ENCODE measurements at regions not wholly inside any gene's neighbourhood (a gene's known extent, or its start where the extent isn't known, plus 50 kb on each side); places are given as distances from the start of the nearest gene placed in this dataset.

GRCh38 chr4:74598611-74599325 is 153.8 kb downstream of the AREG start:
- Histone ChIP-seq H3K27me3 (no peaks in the 10 kb centered on the region), H3K9ac (no peak overlapping the region), H3K4me1 (no peaks in the 10 kb centered on the region), H3K27ac (no peak overlapping the region), H4K20me1 (no peaks in the 10 kb centered on the region), H3K4me3 (no peak overlapping the region), H3K36me3 (no peaks in the 10 kb centered on the region; a peak in 1 of 22 replicates), H3K4me2 (no peak overlapping the region), H3K9me3 (replicated peaks in 1 of 11) (peaks cover 22 to 33% (median 28%) of the 10 kb centered on the region in 11 experiments)
- TF ChIP-seq Cebpa-rat (IDR thresholded peaks at IDR 0.05), result no peak

- Histone ChIP-seq H3K36me3 (no peaks in the 10 kb centered on the region), H3K27me3 (no peaks in the 10 kb centered on the region), H3K9me3 (replicated peaks in 1 of 11) (peaks cover 0 to 6% (median 5%) of the 10 kb centered on the region in 11 experiments; a peak in 15 of 22 replicates), H3K4me1 (no peaks in the 10 kb centered on the region), H3K27ac (no peak overlapping the region), H4K20me1 (no peaks in the 10 kb centered on the region), H3K4me3 (no peak overlapping the region), H3K4me2 (no peak overlapping the region), H3K9ac (no peak overlapping the region)
- no peak for TF ChIP-seq Cebpa-rat (IDR thresholded peaks at IDR 0.05)
Observed at GRCh38 chr4:74603186-74603585, 158.2 kb downstream of the AREG start.

DNA sequence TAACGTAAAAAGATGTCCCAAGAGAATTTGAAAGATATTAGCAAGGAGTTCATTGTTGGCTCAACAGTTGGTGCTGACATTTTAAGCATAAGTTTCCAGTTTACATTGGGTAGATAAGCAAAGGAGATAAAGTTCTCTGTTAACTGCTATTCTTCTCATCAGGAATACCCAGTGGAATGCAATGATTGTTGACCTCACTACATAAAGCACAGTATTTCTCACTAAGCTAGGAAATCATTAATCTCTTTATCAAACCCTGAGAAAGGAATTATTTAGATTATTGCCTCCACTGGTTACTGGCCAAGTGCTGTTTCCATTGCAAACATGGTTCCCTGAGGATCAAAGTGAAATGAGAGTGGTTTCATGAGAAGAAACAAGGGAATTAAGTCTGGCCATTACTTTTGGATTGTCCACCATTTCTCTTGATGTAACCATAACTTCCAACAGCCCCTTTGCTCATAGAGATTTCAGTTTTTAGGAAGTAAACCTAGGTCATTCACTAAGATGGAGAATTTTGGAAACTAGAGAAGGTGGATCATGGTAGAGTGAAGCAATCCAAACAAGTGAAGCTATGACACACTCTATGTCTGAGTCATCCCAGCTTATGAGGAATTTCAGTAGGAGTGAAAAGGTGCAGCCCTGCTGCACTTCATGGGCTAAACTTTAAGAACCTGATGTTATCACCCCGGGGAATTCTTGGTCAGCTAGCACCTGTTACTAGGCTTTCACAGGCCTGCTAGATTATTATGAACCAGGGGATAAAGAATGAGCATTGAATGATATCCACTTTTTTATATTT is 163.4 kb downstream of the AREG start:
- Histone ChIP-seq H3K4me1 (no peaks in the 10 kb centered on the region), H3K27me3 (no peaks in the 10 kb centered on the region), H3K4me2 (no peak overlapping the region), H3K4me3 (no peak overlapping the region), H3K9ac (no peak overlapping the region), H4K20me1 (no peaks in the 10 kb centered on the region), H3K9me3 (replicated peaks in 1 of 11) (no peaks in the 10 kb centered on the region), H3K36me3 (no peaks in the 10 kb centered on the region), H3K27ac (no peak overlapping the region)
- TF ChIP-seq Cebpa-rat (IDR thresholded peaks at IDR 0.05), result no peak

DNA sequence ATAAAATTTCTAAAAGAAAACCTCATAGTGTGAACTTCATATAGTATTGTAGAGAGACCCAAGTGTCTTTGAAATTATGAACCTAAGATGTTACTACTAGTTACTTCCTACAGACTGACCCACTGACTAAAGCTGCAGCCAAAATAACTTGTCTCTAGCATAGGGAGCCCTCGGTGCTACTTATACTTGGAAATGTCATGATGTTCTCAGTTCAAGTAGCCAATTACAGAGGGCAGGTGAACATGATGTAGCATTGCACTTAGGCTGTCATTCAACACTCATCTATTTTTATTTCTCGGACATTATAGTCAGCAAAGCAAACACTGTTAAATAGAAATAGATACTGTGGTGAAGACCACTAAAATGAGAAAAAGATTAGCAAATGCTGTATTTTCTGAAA is 165.6 kb downstream of the AREG start:
- H3K27me3 ChIP-seq, result no peaks in the 10 kb centered on the region
- no peak overlapping the region for H3K4me2 ChIP-seq

GRCh38 chr4:74612837-74613236 is 167.9 kb downstream of the AREG start:
- H3K27ac ChIP-seq, result no peak overlapping the region
- no peaks in the 10 kb centered on the region for H3K36me3 ChIP-seq
- no peak overlapping the region for H3K4me3 ChIP-seq
- H3K27me3 ChIP-seq, result no peaks in the 10 kb centered on the region
- no peaks in the 10 kb centered on the region for H4K20me1 ChIP-seq
- no peak for TF ChIP-seq Cebpa-rat (IDR thresholded peaks at IDR 0.05)
- no peaks in the 10 kb centered on the region for H3K9me3 ChIP-seq (replicated peaks in 1 of 11)
- no peak overlapping the region for H3K4me2 ChIP-seq
- H3K4me1 ChIP-seq, result 0 out of 20 replicates have a peak, but pooled peaks cover 0 to 5% (median 0%) of the 10 kb centered on the region in 10 experiments
- no peak overlapping the region for H3K9ac ChIP-seq

More for the DNA sequence above, 165.6 kb downstream of the AREG start:
- no peaks in the 10 kb centered on the region for H4K20me1 ChIP-seq
- H3K27ac ChIP-seq, result no peak overlapping the region
- H3K4me1 ChIP-seq, result no peaks in the 10 kb centered on the region
- TF ChIP-seq Cebpa-rat (IDR thresholded peaks at IDR 0.05), result no peak
- no peaks in the 10 kb centered on the region for H3K9me3 ChIP-seq (replicated peaks in 1 of 11)
- no peak overlapping the region for H3K4me3 ChIP-seq
- no peaks in the 10 kb centered on the region for H3K36me3 ChIP-seq
- no peak overlapping the region for H3K9ac ChIP-seq

- Histone ChIP-seq H3K9ac (no peak overlapping the region), H3K27ac (no peak overlapping the region), H3K4me1 (0 out of 20 replicates have a peak, but pooled peaks cover 0 to 5% (median 0%) of the 10 kb centered on the region in 10 experiments), H3K9me3 (replicated peaks in 1 of 11) (no peaks in the 10 kb centered on the region), H4K20me1 (no peaks in the 10 kb centered on the region), H3K27me3 (no peaks in the 10 kb centered on the region), H3K4me2 (no peak overlapping the region), H3K36me3 (no peaks in the 10 kb centered on the region), H3K4me3 (no peak overlapping the region)
- no peak for TF ChIP-seq Cebpa-rat (IDR thresholded peaks at IDR 0.05)
Observed at GRCh38 chr4:74613266-74613665, 168.3 kb downstream of the AREG start.

DNA sequence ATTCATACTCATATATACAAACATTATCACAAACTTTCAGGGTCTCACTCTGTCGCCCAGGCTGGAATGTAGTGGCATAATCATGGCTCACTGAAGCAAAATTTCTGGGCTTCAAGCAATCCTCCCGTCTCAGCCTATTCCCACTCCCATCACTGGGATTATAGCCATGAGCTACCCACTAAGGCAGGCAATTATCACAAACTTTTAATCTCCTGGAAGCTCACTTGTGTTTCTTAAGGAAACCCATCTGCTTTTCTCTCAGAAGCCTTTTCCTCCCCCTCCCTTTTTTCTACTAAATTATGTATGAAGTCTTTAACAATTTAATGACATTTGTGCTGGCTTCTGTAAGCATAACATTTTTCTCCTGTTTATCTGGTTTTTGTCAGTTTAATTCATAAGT is 170.5 kb downstream of the AREG start:
- H3K27me3 ChIP-seq, result no peaks in the 10 kb centered on the region
- H3K27ac ChIP-seq, result no peak overlapping the region
- H3K4me2 ChIP-seq, result no peak overlapping the region
- no peaks in the 10 kb centered on the region for H3K36me3 ChIP-seq
- H3K4me3 ChIP-seq, result no peak overlapping the region
- H4K20me1 ChIP-seq, result no peaks in the 10 kb centered on the region
- H3K4me1 ChIP-seq, result 0 out of 20 replicates have a peak, but pooled peaks cover 0 to 5% (median 0%) of the 10 kb centered on the region in 10 experiments
- no peak overlapping the region for H3K9ac ChIP-seq
- no peak for TF ChIP-seq Cebpa-rat (IDR thresholded peaks at IDR 0.05)
- H3K9me3 ChIP-seq (replicated peaks in 1 of 11), result no peaks in the 10 kb centered on the region

DNA sequence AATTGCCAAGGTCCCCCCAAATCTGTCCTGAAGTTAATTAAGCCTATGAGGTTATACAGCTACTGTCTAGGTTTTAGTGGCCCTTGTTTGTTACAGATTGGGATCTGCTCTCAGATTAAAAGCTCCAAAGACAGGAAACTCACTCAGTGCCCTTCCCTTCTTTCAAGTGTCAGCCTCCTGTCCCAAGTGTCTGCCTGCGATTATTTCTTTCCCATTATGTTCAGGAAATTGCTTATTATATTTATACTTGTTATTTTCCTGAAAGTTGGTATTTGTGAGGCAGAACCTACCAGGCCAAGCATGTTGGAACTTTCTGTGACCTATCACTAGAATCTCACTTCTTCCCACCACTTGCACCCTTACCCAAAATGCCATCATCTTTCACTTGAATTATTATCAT is 173.2 kb downstream of the AREG start:
- Histone ChIP-seq H3K4me2 (no peak overlapping the region), H3K27ac (no peak overlapping the region), H3K4me3 (no peak overlapping the region), H3K36me3 (no peaks in the 10 kb centered on the region), H3K9me3 (replicated peaks in 1 of 11) (no peaks in the 10 kb centered on the region), H3K4me1 (peaks cover 0 to 5% (median under 1%) of the 10 kb centered on the region in 10 experiments; a peak in 4 of 20 replicates), H4K20me1 (no peaks in the 10 kb centered on the region), H3K9ac (no peak overlapping the region), H3K27me3 (no peaks in the 10 kb centered on the region; a peak in 1 of 22 replicates)
- TF ChIP-seq Cebpa-rat (IDR thresholded peaks at IDR 0.05), result no peak

DNA sequence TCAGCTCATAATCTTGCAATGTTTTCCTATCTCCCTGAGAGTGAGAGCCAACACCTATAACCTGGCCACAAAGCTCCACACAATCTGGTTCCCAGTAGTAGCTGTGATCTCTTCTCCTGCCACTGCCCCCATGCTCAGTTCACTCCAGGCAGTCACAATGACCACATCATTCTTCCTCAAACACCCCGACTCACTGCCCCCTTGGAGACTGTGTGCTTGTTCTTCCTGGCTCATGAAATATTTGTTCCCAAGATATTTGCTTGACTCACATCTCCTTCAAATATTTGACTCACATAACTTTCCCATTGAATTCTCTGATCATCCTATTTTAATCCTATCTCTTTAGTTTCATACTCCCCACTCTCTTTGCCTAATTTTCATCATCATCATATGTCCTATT is 173.7 kb downstream of the AREG start:
- no peaks in the 10 kb centered on the region for H3K9me3 ChIP-seq (replicated peaks in 1 of 11)
- H3K4me1 ChIP-seq, result peaks cover 0 to 6% (median 4%) of the 10 kb centered on the region in 10 experiments; a peak in 7 of 20 replicates
- H3K27ac ChIP-seq, result no peak overlapping the region
- no peak overlapping the region for H3K4me2 ChIP-seq
- H4K20me1 ChIP-seq, result no peaks in the 10 kb centered on the region
- H3K27me3 ChIP-seq, result no peaks in the 10 kb centered on the region; a peak in 1 of 22 replicates
- no peaks in the 10 kb centered on the region for H3K36me3 ChIP-seq
- H3K4me3 ChIP-seq, result no peak overlapping the region
- no peak for TF ChIP-seq Cebpa-rat (IDR thresholded peaks at IDR 0.05)
- H3K9ac ChIP-seq, result no peak overlapping the region

All from BLaER1 treated with 17β-estradiol and CSF1 and Interleukin-3, amounts not matched to agents 10 nM and 100 nM (cell line).